H1 (cell line): ENCODE measurements at regions not wholly inside any gene's neighbourhood (a gene's known extent, or its start where the extent isn't known, plus 50 kb on each side); places are given as distances from the start of the nearest gene placed in this dataset.

Experiments
- CTCF ChIA-PET: fragments of 300-600 bp; sonication (Branson Sonifier 250); formaldehyde crosslinking; loops from one replicate; lab custom pipeline; 2021; ENCODE audit not compliant: partially characterized antibody; lab: Charles Lee
- POLR2A ChIA-PET: fragments of 300-600 bp; sonication (Branson Sonifier 250); formaldehyde crosslinking; loops from one replicate; lab custom pipeline; 2021; ENCODE audit warnings: inconsistent platforms; ENCODE audit not compliant: partially characterized antibody; lab: Charles Lee
- DNase-seq, 2 experiments: peaks; one replicate each; pipeline versions ENCODE4 v3.0.0 to v3.0.0-alpha.2; 2010 to 2022; ENCODE audit warnings: low spot score in 2 of 2, low read depth in 1 of 2, mixed read lengths in 1 of 2
- FAIRE-seq: peaks from 2 replicates; lab custom pipeline; 2011; peaks lifted over from hg19 to GRCh38; lab: Jason Lieb, UNC
- H2AFZ ChIP-seq: 2 replicates; pipeline ENCODE4 v1.8.1; 2012; ENCODE audit warnings: low read length, inconsistent platforms
- H2AK5ac ChIP-seq: 2 replicates; pipeline ENCODE4 v1.6.1; 2013; ENCODE audit warnings: low read depth, low read length
- H2BK120ac ChIP-seq: replicated peaks from 2 replicates; pipeline ENCODE3; 2013; ENCODE audit warnings: low read depth, low read length, inconsistent platforms
- H2BK12ac ChIP-seq: 2 replicates; pipeline ENCODE4 v1.6.1; 2013; ENCODE audit warnings: low read depth, low read length
- H2BK15ac ChIP-seq: 2 replicates; pipeline ENCODE4 v1.6.1; 2013; ENCODE audit warnings: low read length
- H2BK20ac ChIP-seq: 2 replicates; pipeline ENCODE4 v1.6.1; 2013; ENCODE audit warnings: low read length
- H2BK5ac ChIP-seq: 2 replicates; pipeline ENCODE4 v1.6.1; 2013; ENCODE audit warnings: low read depth, low read length
- H3K14ac ChIP-seq: 2 replicates; pipeline ENCODE4 v1.6.1; 2013; ENCODE audit warnings: inconsistent platforms; ENCODE audit not compliant: insufficient read length
- H3K18ac ChIP-seq: 2 replicates; pipeline ENCODE4 v1.6.1; 2013; ENCODE audit warnings: low read length; ENCODE audit errors: extremely low read depth
- H3K23ac ChIP-seq: 2 replicates; pipeline ENCODE4 v1.6.1; 2013; ENCODE audit warnings: inconsistent platforms; ENCODE audit not compliant: insufficient read length
- H3K23me2 ChIP-seq: 2 replicates; pipeline ENCODE4 v1.6.1; 2013; ENCODE audit warnings: low read depth, low read length
- H3K27ac ChIP-seq: 2 replicates; pipeline ENCODE4 v1.6.1; 2011; ENCODE audit warnings: low read depth, low read length, inconsistent platforms
- H3K27me3 ChIP-seq, 4 experiments: replicated peaks in 1 of 4; 1 replicate in 1 of 4; 2 replicates in 3 of 4; pipeline versions ENCODE4 v1.6.1 to v1.8.1; 2011 to 2013; ENCODE audit warnings: low read length in 3 of 4, mild to moderate bottlenecking in 3 of 4, inconsistent platforms in 2 of 4, mixed read lengths in 2 of 4, moderate library complexity in 1 of 4; ENCODE audit not compliant: control insufficient read depth in 3 of 4, insufficient read depth in 3 of 4; ENCODE audit errors: extremely low read depth in 1 of 4
- H3K36me3 ChIP-seq, 4 experiments: 2 replicates each; pipeline versions ENCODE4 v1.6.1 to v1.8.1; 2011 to 2013; ENCODE audit warnings: mild to moderate bottlenecking in 4 of 4, low read length in 3 of 4, moderate library complexity in 2 of 4, control low read depth in 1 of 4, inconsistent platforms in 1 of 4; ENCODE audit not compliant: insufficient read depth in 4 of 4, control insufficient read depth in 2 of 4
- H3K4ac ChIP-seq: replicated peaks from 2 replicates; pipeline ENCODE3; 2013; ENCODE audit warnings: low read length, low read depth, mixed read lengths, inconsistent platforms; ENCODE audit not compliant: insufficient read length
- H3K4me1 ChIP-seq, 4 experiments: replicated peaks in 1 of 4; 1 replicate in 1 of 4; 2 replicates in 3 of 4; pipeline versions ENCODE4 v1.6.1 to v1.8.1; 2011 to 2013; ENCODE audit warnings: low read length in 3 of 4, inconsistent platforms in 2 of 4, mixed read lengths in 1 of 4; ENCODE audit not compliant: insufficient read depth in 4 of 4, control insufficient read depth in 3 of 4
- H3K4me2 ChIP-seq, 2 experiments: 2 replicates each; pipeline versions ENCODE4 v1.6.1 to v1.8.1; 2011 to 2013; ENCODE audit warnings: low read depth in 2 of 2, low read length in 2 of 2, control low read depth in 1 of 2, inconsistent platforms in 1 of 2, mild to moderate bottlenecking in 1 of 2; ENCODE audit not compliant: insufficient read depth in 1 of 2
- H3K4me3 ChIP-seq, 4 experiments: fragments of 200-600, 300-600 bp in 1 of 4; sonication (generic), shearing (Covaris generic), sonication (Bioruptor Twin) in 1 of 4; 2 replicates each; pipeline versions ENCODE4 v1.5.1 to v1.8.1; 2011 to 2016; ENCODE audit warnings: low read length in 4 of 4, low read depth in 3 of 4, control low read depth in 2 of 4, inconsistent platforms in 2 of 4, mild to moderate bottlenecking in 2 of 4, mixed read lengths in 1 of 4, moderate library complexity in 1 of 4; ENCODE audit not compliant: insufficient read depth in 2 of 4; ENCODE audit errors: extremely low read depth in 1 of 4
- H3K56ac ChIP-seq: replicated peaks from 2 replicates; pipeline ENCODE3; 2013; ENCODE audit warnings: low read depth, mild to moderate bottlenecking, mixed read lengths, low read length, inconsistent platforms; ENCODE audit not compliant: insufficient read length
- H3K79me1 ChIP-seq: 2 replicates; pipeline ENCODE4 v1.6.1; 2013; ENCODE audit warnings: low read depth, low read length, control low read depth
- H3K79me2 ChIP-seq, 2 experiments: 2 replicates each; pipeline versions ENCODE4 v1.6.1 to v1.8.1; 2012 to 2013; ENCODE audit warnings: low read length in 2 of 2, mild to moderate bottlenecking in 2 of 2, inconsistent platforms in 1 of 2; ENCODE audit not compliant: insufficient read depth in 2 of 2, control insufficient read depth in 1 of 2
- H3K9ac ChIP-seq, 4 experiments: replicated peaks in 1 of 4; 1 replicate in 1 of 4; 2 replicates in 3 of 4; pipeline versions ENCODE4 v1.6.1 to v1.8.1; 2011 to 2013; ENCODE audit warnings: low read depth in 3 of 4, low read length in 3 of 4, control low read depth in 2 of 4, mild to moderate bottlenecking in 2 of 4, moderate library complexity in 2 of 4, inconsistent platforms in 1 of 4; ENCODE audit errors: extremely low read depth in 1 of 4
- H3K9me3 ChIP-seq, 2 experiments: 2 replicates each; pipeline versions ENCODE4 v1.6.1 to v1.8.1; 2012 to 2013; ENCODE audit warnings: mild to moderate bottlenecking in 2 of 2, moderate library complexity in 2 of 2, control low read depth in 1 of 2, inconsistent platforms in 1 of 2, low read depth in 1 of 2, low read length in 1 of 2, mixed read lengths in 1 of 2; ENCODE audit not compliant: insufficient read depth in 2 of 2
- H4K20me1 ChIP-seq, 2 experiments: replicated peaks in 1 of 2; 2 replicates each; pipeline versions ENCODE3 to v1.8.1; 2011 to 2013; ENCODE audit warnings: inconsistent platforms in 2 of 2, low read length in 2 of 2, mild to moderate bottlenecking in 1 of 2; ENCODE audit not compliant: insufficient read depth in 2 of 2, control insufficient read depth in 1 of 2
- H4K5ac ChIP-seq: 2 replicates; pipeline ENCODE4 v1.6.1; 2013; ENCODE audit warnings: low read length, low read depth, mixed read lengths, inconsistent platforms; ENCODE audit not compliant: insufficient read length
- H4K8ac ChIP-seq: 2 replicates; pipeline ENCODE4 v1.8.0; 2013; ENCODE audit warnings: mild to moderate bottlenecking, moderate library complexity, low read length, inconsistent platforms; ENCODE audit not compliant: insufficient read depth; ENCODE audit errors: extremely low read depth
- H4K91ac ChIP-seq: replicated peaks from 2 replicates; pipeline ENCODE3; 2013; ENCODE audit warnings: low read length, mixed read lengths, inconsistent platforms; ENCODE audit not compliant: insufficient read length
- ASH2L ChIP-seq: fragments of 200-600, 300-600 bp; sonication (generic); IDR thresholded peaks from one replicate; pipeline ENCODE4 v1.7.1; 2017; ENCODE audit warnings: low read length
- ATF2 ChIP-seq: IDR thresholded peaks from 2 replicates; pipeline ENCODE4 v1.6.1; 2012; ENCODE audit warnings: low read length, inconsistent platforms
- CBX5 ChIP-seq: fragments of 300-800, 300-1000 bp; sonication (generic); IDR thresholded peaks from 2 replicates; pipeline ENCODE4 v1.7.1; 2016; ENCODE audit warnings: antibody characterized with exemption, low read length, low read depth
- CEBPB ChIP-seq: IDR thresholded peaks from 2 replicates; pipeline ENCODE4 v1.6.1; 2012; ENCODE audit warnings: low read depth, low read length
- EP300 ChIP-seq, 2 experiments: IDR thresholded peaks; 1 replicate in 1 of 2; 2 replicates in 1 of 2; pipeline ENCODE4 v1.6.1; 2011 to 2012; ENCODE audit warnings: low read depth in 2 of 2, low read length in 2 of 2, mild to moderate bottlenecking in 2 of 2, borderline replicate concordance in 1 of 2, inconsistent platforms in 1 of 2, moderate library complexity in 1 of 2
- FOSL1 ChIP-seq: IDR thresholded peaks from 2 replicates; pipeline ENCODE4 v1.6.1; 2011; ENCODE audit warnings: mild to moderate bottlenecking, low read depth, low read length, moderate library complexity; ENCODE audit not compliant: insufficient read depth
- MAX ChIP-seq: IDR thresholded peaks from 2 replicates; pipeline ENCODE4 v1.6.1; 2012; ENCODE audit warnings: inconsistent platforms
- POU5F1 ChIP-seq: IDR thresholded peaks from 2 replicates; pipeline ENCODE4 v1.6.1; 2011; ENCODE audit warnings: low read depth, mild to moderate bottlenecking, low read length, moderate library complexity
- SAP30 ChIP-seq: fragments of 300-600 bp; sonication (generic); IDR thresholded peaks from 2 replicates; pipeline ENCODE4 v1.7.1; 2012; ENCODE audit warnings: low read length, moderate library complexity, mild to moderate bottlenecking, inconsistent platforms; ENCODE audit not compliant: insufficient read depth, insufficient replicate concordance
- SP1 ChIP-seq: IDR thresholded peaks from 2 replicates; pipeline ENCODE4 v1.6.1; 2011; ENCODE audit warnings: low read depth, low read length
- SRF ChIP-seq: IDR thresholded peaks from 2 replicates; pipeline ENCODE4 v1.6.1; 2011; ENCODE audit warnings: mild to moderate bottlenecking, low read depth, low read length, moderate library complexity
- TBP ChIP-seq: IDR thresholded peaks from 2 replicates; pipeline ENCODE4 v1.6.1; 2011; ENCODE audit warnings: low read depth, low read length, improper control_type of control experiment
- WGBS, 2 experiments: shearing (Covaris generic) in 1 of 2; methylation state at CpG; one replicate each; pipeline versions ENCODE4 v1.1.6 to v1.1.7; 2013 to 2015; ENCODE audit warnings: low lambda C conversion rate in 2 of 2, mixed read lengths in 2 of 2, inconsistent platforms in 1 of 2, low coverage in 1 of 2, missing lambda C conversion rate in 1 of 2; ENCODE audit not compliant: insufficient replicate concordance in 2 of 2, insufficient coverage in 1 of 2, insufficient read length in 1 of 2; ENCODE audit errors: extremely low coverage in 1 of 2, missing lambda C conversion rate in 1 of 2; 5-methylcytosine and 5-hydroxymethylcytosine counted together

GRCh38 chr3:63739474-63739873 is 79.6 kb upstream of the C3orf49 start:
- H2BK120ac ChIP-seq: no peak overlapping the region
- ChIA-PET POLR2A (no interaction called here), CTCF (interaction anchor here (0.7 kb wide), 1 partner anchor 204 kb away, joined by 3 read pairs; no protein-coding TSS in a partner anchor)
- no peak for DNase-seq
- WGBS, 2 experiments: 83% methylated on average over 1 of the region's 1 CpG; no CpG with 5 or more reads in 1 of the 2 experiments
- no peaks in the 10 kb centered on the region for H3K9me3 ChIP-seq
- H4K8ac ChIP-seq: no peak overlapping the region
- H3K23me2 ChIP-seq: no peaks in the 10 kb centered on the region
- H3K79me1 ChIP-seq: no peaks in the 10 kb centered on the region
- H2BK15ac ChIP-seq: no peak overlapping the region
- H3K23ac ChIP-seq: no peak overlapping the region
- no peaks in the 10 kb centered on the region for H3K27me3 ChIP-seq
- no peaks in the 10 kb centered on the region for H3K4me1 ChIP-seq
- no peaks in the 10 kb centered on the region for H3K79me2 ChIP-seq
- no peaks in the 10 kb centered on the region for H4K20me1 ChIP-seq
- no peak overlapping the region for H2AK5ac ChIP-seq
- no peak for FAIRE-seq
- H2BK20ac ChIP-seq: no peak overlapping the region
- H2BK5ac ChIP-seq: no peak overlapping the region
- H3K27ac ChIP-seq: no peak overlapping the region
- H3K56ac ChIP-seq: no peak overlapping the region
- H4K5ac ChIP-seq: no peak overlapping the region
- no peak overlapping the region for H3K4me3 ChIP-seq
- H3K4me2 ChIP-seq: no peak overlapping the region
- no peak overlapping the region for H3K9ac ChIP-seq
- TF ChIP-seq SAP30 (no peak), CEBPB (no peak), POU5F1 (no peak), SRF (no peak), CBX5 (no peak), FOSL1 (no peak), TBP (no peak), ATF2 (no peak), MAX (no peak), ASH2L (no peak), SP1 (no peak), EP300 (IDR thresholded peaks at IDR 0.05; ENCODE audit: borderline replicate concordance in 1 of 2, low read depth in 2 of 2, low read length in 2 of 2) (no peak)
- no peaks in the 10 kb centered on the region for H3K36me3 ChIP-seq
- H3K4ac ChIP-seq: no peak overlapping the region
- H2AFZ ChIP-seq: no peak overlapping the region
- no peak overlapping the region for H3K18ac ChIP-seq
- H4K91ac ChIP-seq: no peak overlapping the region
- no peak overlapping the region for H3K14ac ChIP-seq
- H2BK12ac ChIP-seq: no peak overlapping the region
